MCF 10A (cell line): ENCODE measurements at regions not wholly inside any gene's neighbourhood (a gene's known extent, or its start where the extent isn't known, plus 50 kb on each side); places are given as distances from the start of the nearest gene placed in this dataset.

Experiments used
- BruUV-seq: library from RNA; stranded (reverse); fragments of 400-500 nt; replicated peaks from 2 replicates; lab custom pipeline; 2021; lab: Mats Ljungman, UMichigan
- CTCF ChIA-PET: fragments of 300-600 bp; sonication (Branson Sonifier 250); formaldehyde crosslinking; extraction: SDS; loops from one replicate; lab custom pipeline; 2021; ENCODE audit warnings: antibody characterized with exemption, inconsistent platforms; lab: Yijun Ruan, JAX
- POLR2A ChIA-PET: fragments of 300-600, 350-650 bp; sonication (Branson Sonifier 250); formaldehyde crosslinking; extraction: SDS; loops from one replicate; lab custom pipeline; 2020; ENCODE audit warnings: antibody characterized with exemption, inconsistent platforms; lab: Yijun Ruan, JAX
- DNase-seq: peaks from one replicate; pipeline ENCODE4 v3.0.0-alpha.2; 2018; ENCODE audit not compliant: unreplicated experiment
- H3K27ac Mint-ChIP-seq: one replicate; pipeline ENCODE4 v1.8.0; 2022; ENCODE audit warnings: mild to moderate bottlenecking, low read depth, mixed read lengths; ENCODE audit not compliant: unreplicated experiment
- H3K27me3 Mint-ChIP-seq: one replicate; pipeline ENCODE4 v1.8.0; 2022; ENCODE audit warnings: mixed read lengths; ENCODE audit not compliant: insufficient read depth, unreplicated experiment
- H3K36me3 Mint-ChIP-seq: one replicate; pipeline ENCODE4 v1.8.0; 2022; ENCODE audit warnings: mild to moderate bottlenecking, moderate library complexity, mixed read lengths; ENCODE audit not compliant: insufficient read depth, unreplicated experiment
- H3K4me1 Mint-ChIP-seq: one replicate; pipeline ENCODE4 v1.8.0; 2022; ENCODE audit warnings: mixed read lengths; ENCODE audit not compliant: insufficient read depth, unreplicated experiment
- H3K4me3 Mint-ChIP-seq: one replicate; pipeline ENCODE4 v1.8.0; 2022; ENCODE audit warnings: mild to moderate bottlenecking, moderate library complexity, mixed read lengths; ENCODE audit not compliant: unreplicated experiment
- H3K9me3 Mint-ChIP-seq: one replicate; pipeline ENCODE4 v1.8.0; 2022; ENCODE audit warnings: mixed read lengths; ENCODE audit not compliant: unreplicated experiment
- intact Hi-C: fragments of 100-400 bp; cut with micrococcal nuclease; formaldehyde crosslinking; loops from 2 replicates; pipeline ENCODE4 v1.14.1; 2022
- TF ChIP-seq, protein P1 (sequence below): fragments of 200-600 bp; IDR thresholded peaks from one replicate; pipeline ENCODE4 v1.8.0; 2022; ENCODE audit warnings: antibody characterized with exemption, mild to moderate bottlenecking; ENCODE audit not compliant: unreplicated experiment

- no peak for DNase-seq
- H3K36me3 Mint-ChIP-seq = no peaks in the 10 kb centered on the region
- H3K9me3 Mint-ChIP-seq = peaks cover 33% of the 10 kb centered on the region
- BruUV-seq = no TSS peak
- H3K27ac Mint-ChIP-seq = no peak overlapping the region
- intact Hi-C loops = no loop called here
- no peaks in the 10 kb centered on the region for H3K27me3 Mint-ChIP-seq
- TF ChIP-seq, protein P1, sequence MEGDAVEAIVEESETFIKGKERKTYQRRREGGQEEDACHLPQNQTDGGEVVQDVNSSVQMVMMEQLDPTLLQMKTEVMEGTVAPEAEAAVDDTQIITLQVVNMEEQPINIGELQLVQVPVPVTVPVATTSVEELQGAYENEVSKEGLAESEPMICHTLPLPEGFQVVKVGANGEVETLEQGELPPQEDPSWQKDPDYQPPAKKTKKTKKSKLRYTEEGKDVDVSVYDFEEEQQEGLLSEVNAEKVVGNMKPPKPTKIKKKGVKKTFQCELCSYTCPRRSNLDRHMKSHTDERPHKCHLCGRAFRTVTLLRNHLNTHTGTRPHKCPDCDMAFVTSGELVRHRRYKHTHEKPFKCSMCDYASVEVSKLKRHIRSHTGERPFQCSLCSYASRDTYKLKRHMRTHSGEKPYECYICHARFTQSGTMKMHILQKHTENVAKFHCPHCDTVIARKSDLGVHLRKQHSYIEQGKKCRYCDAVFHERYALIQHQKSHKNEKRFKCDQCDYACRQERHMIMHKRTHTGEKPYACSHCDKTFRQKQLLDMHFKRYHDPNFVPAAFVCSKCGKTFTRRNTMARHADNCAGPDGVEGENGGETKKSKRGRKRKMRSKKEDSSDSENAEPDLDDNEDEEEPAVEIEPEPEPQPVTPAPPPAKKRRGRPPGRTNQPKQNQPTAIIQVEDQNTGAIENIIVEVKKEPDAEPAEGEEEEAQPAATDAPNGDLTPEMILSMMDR = no peak
- H3K4me1 Mint-ChIP-seq = no peaks in the 10 kb centered on the region
- POLR2A ChIA-PET = no interaction called here
- CTCF ChIA-PET = no interaction called here
- H3K4me3 Mint-ChIP-seq = no peak overlapping the region
These were observed 102.2 kb upstream of the SLC24A3 start for GRCh38 chr20:19110285-19110684.

DNA sequence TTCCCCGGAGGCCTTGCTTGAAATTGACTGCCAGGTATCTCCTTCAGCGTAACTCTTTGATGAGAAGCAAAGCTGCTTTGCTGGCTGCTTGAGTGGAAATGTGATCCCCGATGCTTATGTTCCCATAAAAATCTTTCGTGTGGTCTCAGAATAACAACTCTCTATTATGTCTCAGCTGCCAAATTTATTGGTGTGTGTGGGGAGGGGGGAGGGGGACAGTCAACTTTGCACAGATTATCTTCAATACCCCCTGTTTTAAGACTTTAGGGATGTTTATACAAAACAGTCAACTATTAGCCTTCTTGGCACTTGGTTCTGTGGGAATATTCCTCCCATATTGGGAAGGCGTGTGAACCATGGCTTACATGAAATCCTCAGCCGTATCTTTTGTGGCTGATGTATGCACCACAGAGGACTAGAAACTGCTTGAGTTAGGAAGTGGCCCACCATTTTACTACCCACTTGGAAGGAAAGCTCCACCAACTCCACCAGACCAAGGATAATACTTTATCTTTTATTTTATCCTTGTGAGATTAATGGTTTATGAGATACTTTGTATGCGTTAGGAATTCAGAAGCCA, 101.5 kb upstream of the SLC24A3 start:
- CTCF ChIA-PET = no interaction called here

DNA sequence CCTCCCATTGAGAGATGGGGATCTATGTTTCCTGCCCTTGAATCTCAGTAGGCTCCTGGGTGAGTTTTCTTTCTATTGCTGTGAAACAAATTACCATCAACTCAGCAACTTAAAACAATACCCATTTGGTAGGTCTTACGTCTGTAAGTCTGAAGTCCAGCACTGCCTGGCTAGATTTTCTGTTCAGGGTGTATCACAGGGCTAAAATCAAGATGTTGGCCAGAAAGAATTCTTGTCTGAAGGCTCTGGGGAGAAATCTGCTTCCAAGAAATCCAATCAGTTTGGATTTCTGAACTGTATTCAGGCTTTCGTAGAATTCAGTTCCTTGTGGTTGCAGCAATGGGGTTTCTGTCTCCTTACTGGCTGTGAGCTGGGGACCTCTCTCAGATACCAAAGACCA, 99.6 kb upstream of the SLC24A3 start:
- intact Hi-C loops = no loop called here
- no peaks in the 10 kb centered on the region for H3K4me1 Mint-ChIP-seq
- peaks cover 43% of the 10 kb centered on the region for H3K9me3 Mint-ChIP-seq
- ChIA-PET POLR2A (no interaction called here), CTCF (no interaction called here)
- no peak for DNase-seq
- TF ChIP-seq, protein P1 = no peak
- no peak overlapping the region for H3K4me3 Mint-ChIP-seq
- BruUV-seq = no TSS peak
- H3K27ac Mint-ChIP-seq = no peak overlapping the region
- H3K36me3 Mint-ChIP-seq = no peaks in the 10 kb centered on the region
- H3K27me3 Mint-ChIP-seq = no peaks in the 10 kb centered on the region

More for the DNA sequence above, 101.5 kb upstream of the SLC24A3 start:
- Mint-ChIP-seq H3K36me3 (no peaks in the 10 kb centered on the region), H3K9me3 (peaks cover 31% of the 10 kb centered on the region), H3K27me3 (no peaks in the 10 kb centered on the region), H3K4me3 (no peak overlapping the region), H3K4me1 (no peaks in the 10 kb centered on the region), H3K27ac (no peak overlapping the region)
- intact Hi-C loops = no loop called here
- TF ChIP-seq, protein P1 = no peak
- DNase-seq = no peak
- POLR2A ChIA-PET = no interaction called here
- BruUV-seq = no TSS peak

DNA sequence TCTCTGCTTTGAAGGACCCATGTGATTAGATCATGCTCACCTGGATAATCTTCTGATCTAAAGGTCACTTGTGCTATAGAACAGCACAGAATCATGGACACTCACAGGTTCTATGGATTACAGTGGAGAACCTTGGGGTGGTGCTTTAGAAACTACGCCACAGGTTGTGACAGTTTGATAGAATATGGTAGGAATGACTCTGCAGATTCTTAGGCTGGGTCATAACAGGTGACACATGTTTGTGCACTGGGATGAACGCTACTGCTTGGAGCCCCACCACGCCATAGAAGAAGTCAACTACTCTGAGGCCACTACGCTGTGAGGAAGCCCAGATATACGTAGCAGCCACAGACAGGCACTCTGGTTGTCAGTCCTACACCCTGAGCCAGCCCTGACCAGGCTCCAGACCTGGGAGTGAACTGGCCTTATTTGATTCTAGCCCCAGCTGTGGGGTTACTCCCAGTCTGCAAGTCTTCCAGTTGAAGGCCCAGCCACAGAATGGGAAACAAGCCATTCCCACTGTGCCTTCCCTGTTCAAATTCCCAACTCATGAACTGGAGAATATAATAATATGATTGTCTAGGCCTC, 99.0 kb upstream of the SLC24A3 start:
- H3K36me3 Mint-ChIP-seq = no peaks in the 10 kb centered on the region
- POLR2A ChIA-PET = no interaction called here
- CTCF ChIA-PET = no interaction called here
- no TSS peak for BruUV-seq
- peaks cover 40% of the 10 kb centered on the region for H3K9me3 Mint-ChIP-seq
- intact Hi-C loops = no loop called here
- TF ChIP-seq, protein P1 = no peak
- H3K4me1 Mint-ChIP-seq = no peaks in the 10 kb centered on the region
- no peak overlapping the region for H3K27ac Mint-ChIP-seq
- DNase-seq = no peak
- no peaks in the 10 kb centered on the region for H3K27me3 Mint-ChIP-seq
- H3K4me3 Mint-ChIP-seq = no peak overlapping the region
